ENCODE measurements at regions not wholly inside any gene's neighbourhood (a gene's known extent, or its start where the extent isn't known, plus 50 kb on each side); places are given as distances from the start of the nearest gene placed in this dataset.

DNA sequence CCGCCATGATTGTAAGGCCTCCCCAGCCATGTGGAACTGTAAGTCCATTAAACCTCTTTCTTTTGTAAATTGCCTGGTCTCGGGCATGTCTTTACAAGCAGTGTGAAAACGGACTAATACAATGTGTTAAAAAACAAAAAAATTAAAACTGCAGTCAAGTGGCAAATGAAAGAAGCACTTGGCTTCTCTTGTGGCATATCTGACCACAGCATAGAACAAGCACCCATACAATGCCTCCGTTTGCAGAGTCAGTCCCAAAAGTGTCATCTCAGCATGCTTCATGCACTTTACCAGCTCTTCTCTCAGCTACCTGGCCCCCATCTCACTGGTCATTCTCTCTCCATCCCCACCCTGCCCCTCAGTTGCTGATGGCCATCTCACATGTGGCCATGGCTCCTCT is 51.1 kb upstream of the DAPK1 start:
- TF ChIP-seq, protein P1, sequence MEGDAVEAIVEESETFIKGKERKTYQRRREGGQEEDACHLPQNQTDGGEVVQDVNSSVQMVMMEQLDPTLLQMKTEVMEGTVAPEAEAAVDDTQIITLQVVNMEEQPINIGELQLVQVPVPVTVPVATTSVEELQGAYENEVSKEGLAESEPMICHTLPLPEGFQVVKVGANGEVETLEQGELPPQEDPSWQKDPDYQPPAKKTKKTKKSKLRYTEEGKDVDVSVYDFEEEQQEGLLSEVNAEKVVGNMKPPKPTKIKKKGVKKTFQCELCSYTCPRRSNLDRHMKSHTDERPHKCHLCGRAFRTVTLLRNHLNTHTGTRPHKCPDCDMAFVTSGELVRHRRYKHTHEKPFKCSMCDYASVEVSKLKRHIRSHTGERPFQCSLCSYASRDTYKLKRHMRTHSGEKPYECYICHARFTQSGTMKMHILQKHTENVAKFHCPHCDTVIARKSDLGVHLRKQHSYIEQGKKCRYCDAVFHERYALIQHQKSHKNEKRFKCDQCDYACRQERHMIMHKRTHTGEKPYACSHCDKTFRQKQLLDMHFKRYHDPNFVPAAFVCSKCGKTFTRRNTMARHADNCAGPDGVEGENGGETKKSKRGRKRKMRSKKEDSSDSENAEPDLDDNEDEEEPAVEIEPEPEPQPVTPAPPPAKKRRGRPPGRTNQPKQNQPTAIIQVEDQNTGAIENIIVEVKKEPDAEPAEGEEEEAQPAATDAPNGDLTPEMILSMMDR (conservative IDR thresholded peaks at IDR 0.05; ENCODE audit: low read length): no peak
- TF ChIP-seq EZH2phosphoT487 (IDR thresholded peaks at IDR 0.05; ENCODE audit: borderline replicate concordance, low read depth, low read length): no peak

Data from OCI-LY7 (cell line).